ENCODE measurements at regions not wholly inside any gene's neighbourhood (a gene's known extent, or its start where the extent isn't known, plus 50 kb on each side); places are given as distances from the start of the nearest gene placed in this dataset.

DNA sequence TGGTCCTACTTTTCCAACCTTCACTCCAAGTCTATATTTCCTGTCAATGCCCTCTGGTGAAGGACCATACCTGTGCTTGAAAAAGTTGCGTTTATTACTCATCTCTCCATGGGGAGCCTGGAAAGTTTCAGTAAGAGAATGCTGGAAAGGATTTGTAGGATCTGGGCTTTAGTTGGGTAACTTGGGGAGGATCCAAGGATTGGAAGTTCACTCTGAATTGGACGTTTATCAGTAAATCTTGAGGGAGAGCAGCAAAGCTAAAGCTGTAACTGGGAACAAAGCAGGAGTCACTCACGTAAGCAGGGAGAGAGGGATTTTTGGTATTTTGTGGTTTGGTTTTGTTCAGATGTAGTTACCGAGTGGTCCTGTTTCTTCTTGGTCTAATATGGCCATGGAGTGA lies 51.4 kb upstream of the NPVF start:
- ChIA-PET CTCF (no interaction called here), POLR2A (ENCODE audit: unreplicated experiment) (no interaction called here)
- H3K4me2 ChIP-seq = no peak overlapping the region
- H2AFZ ChIP-seq = no peak overlapping the region
- no peaks in the 10 kb centered on the region for H3K79me2 ChIP-seq (ENCODE audit: low read depth)
- H3K27ac ChIP-seq = no peak overlapping the region
- intact Hi-C loops (cut with micrococcal nuclease; ENCODE audit: unreplicated experiment) = no loop called here
- no peaks in the 10 kb centered on the region for H3K36me3 ChIP-seq (ENCODE audit: low read depth)
- DNase-seq = no peak
- peaks cover 74% of the 10 kb centered on the region for H3K27me3 ChIP-seq (ENCODE audit: insufficient read depth, low read depth)
- no TSS peak for BruUV-seq (replicated peaks)
- no peaks in the 10 kb centered on the region for H4K20me1 ChIP-seq (ENCODE audit: insufficient read depth)
- TF ChIP-seq, protein P1, sequence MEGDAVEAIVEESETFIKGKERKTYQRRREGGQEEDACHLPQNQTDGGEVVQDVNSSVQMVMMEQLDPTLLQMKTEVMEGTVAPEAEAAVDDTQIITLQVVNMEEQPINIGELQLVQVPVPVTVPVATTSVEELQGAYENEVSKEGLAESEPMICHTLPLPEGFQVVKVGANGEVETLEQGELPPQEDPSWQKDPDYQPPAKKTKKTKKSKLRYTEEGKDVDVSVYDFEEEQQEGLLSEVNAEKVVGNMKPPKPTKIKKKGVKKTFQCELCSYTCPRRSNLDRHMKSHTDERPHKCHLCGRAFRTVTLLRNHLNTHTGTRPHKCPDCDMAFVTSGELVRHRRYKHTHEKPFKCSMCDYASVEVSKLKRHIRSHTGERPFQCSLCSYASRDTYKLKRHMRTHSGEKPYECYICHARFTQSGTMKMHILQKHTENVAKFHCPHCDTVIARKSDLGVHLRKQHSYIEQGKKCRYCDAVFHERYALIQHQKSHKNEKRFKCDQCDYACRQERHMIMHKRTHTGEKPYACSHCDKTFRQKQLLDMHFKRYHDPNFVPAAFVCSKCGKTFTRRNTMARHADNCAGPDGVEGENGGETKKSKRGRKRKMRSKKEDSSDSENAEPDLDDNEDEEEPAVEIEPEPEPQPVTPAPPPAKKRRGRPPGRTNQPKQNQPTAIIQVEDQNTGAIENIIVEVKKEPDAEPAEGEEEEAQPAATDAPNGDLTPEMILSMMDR (conservative IDR thresholded peaks at IDR 0.05) = no peak
- TF ChIP-seq EZH2 (IDR thresholded peaks at IDR 0.05; ENCODE audit: low read depth) = no peak
- no peaks in the 10 kb centered on the region for H3F3A ChIP-seq (ENCODE audit: insufficient read depth, low read depth)
- no peaks in the 10 kb centered on the region for H3K9me3 ChIP-seq (ENCODE audit: insufficient read depth, low read depth)
- no peaks in the 10 kb centered on the region; the same call in 1 of the 2 replicates for H3K9me2 ChIP-seq (ENCODE audit: insufficient read depth)
- no peaks in the 10 kb centered on the region for H3K4me1 ChIP-seq (replicated peaks; ENCODE audit: insufficient read depth)
- H3K4me3 ChIP-seq = no peak overlapping the region

DNA sequence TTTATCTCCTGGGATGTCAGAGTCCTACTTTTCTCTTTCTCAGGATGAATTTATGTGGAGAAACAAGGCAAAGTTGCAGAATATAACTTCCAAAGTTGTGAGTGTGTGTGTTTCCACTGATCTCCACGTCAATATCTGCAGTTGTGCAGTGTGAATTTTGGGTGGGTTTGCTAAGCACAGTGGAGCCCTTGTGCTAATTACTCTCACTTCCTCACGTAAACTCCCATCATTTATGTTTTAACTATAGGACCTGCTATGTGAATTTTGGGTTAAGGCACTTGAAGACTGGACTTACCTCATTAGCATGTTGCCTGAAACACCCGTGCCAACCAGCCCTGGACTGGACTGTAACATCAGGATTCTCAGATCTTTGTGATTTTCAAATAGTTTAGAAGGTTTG lies 51.9 kb upstream of the NPVF start:
- CTCF ChIA-PET = no interaction called here
- Histone ChIP-seq H3K4me1 (replicated peaks; ENCODE audit: insufficient read depth) (no peaks in the 10 kb centered on the region), H3K4me3 (no peak overlapping the region), H3K4me2 (no peak overlapping the region), H3K36me3 (ENCODE audit: low read depth) (no peaks in the 10 kb centered on the region), H3K27ac (no peak overlapping the region), H3K9me3 (ENCODE audit: insufficient read depth, low read depth) (no peaks in the 10 kb centered on the region), H3K9me2 (ENCODE audit: insufficient read depth) (no peaks in the 10 kb centered on the region; the same call in 1 of the 2 replicates), H4K20me1 (ENCODE audit: insufficient read depth) (no peaks in the 10 kb centered on the region), H3K79me2 (ENCODE audit: low read depth) (no peaks in the 10 kb centered on the region), H2AFZ (no peak overlapping the region), H3K27me3 (ENCODE audit: insufficient read depth, low read depth) (peaks cover 79% of the 10 kb centered on the region), H3F3A (ENCODE audit: insufficient read depth, low read depth) (no peaks in the 10 kb centered on the region)
- POLR2A ChIA-PET (ENCODE audit: unreplicated experiment) = no interaction called here
- DNase-seq = no peak
- intact Hi-C loops (cut with micrococcal nuclease; ENCODE audit: unreplicated experiment) = no loop called here
- TF ChIP-seq, protein P1 (conservative IDR thresholded peaks at IDR 0.05) = no peak
- no peak for TF ChIP-seq EZH2 (IDR thresholded peaks at IDR 0.05; ENCODE audit: low read depth)
- no TSS peak for BruUV-seq (replicated peaks)

DNA sequence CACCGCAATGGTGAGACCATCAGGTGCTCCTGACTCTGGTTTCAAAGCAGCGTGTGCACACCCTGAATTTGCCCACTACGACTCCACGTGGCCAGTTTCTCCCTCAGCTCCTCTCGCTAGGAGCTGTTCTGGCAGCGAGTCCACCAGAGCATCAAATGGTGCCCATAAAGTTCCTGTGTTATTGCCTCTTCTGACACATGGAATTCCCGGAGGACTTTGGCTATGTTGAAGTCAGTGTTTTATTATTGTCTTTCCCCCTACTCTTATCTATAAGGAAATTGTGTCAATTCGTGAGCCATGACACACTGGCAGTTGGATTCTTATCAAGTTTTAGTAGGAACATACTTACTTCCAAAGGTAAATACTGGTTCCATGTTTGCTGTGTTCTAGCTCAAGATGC lies 53.9 kb upstream of the NPVF start:
- CTCF ChIA-PET = no interaction called here
- Histone ChIP-seq H3K4me2 (no peak overlapping the region), H3K4me3 (no peak overlapping the region), H3K27ac (no peak overlapping the region), H3K9me3 (ENCODE audit: insufficient read depth, low read depth) (no peaks in the 10 kb centered on the region), H3K79me2 (ENCODE audit: low read depth) (no peaks in the 10 kb centered on the region), H3K4me1 (replicated peaks; ENCODE audit: insufficient read depth) (no peaks in the 10 kb centered on the region), H4K20me1 (ENCODE audit: insufficient read depth) (no peaks in the 10 kb centered on the region), H2AFZ (no peak overlapping the region), H3F3A (ENCODE audit: insufficient read depth, low read depth) (no peaks in the 10 kb centered on the region), H3K9me2 (ENCODE audit: insufficient read depth) (no peaks in the 10 kb centered on the region; the same call in 1 of the 2 replicates), H3K27me3 (ENCODE audit: insufficient read depth, low read depth) (peaks cover 82% of the 10 kb centered on the region), H3K36me3 (ENCODE audit: low read depth) (no peaks in the 10 kb centered on the region)
- POLR2A ChIA-PET (ENCODE audit: unreplicated experiment) = no interaction called here
- intact Hi-C loops (cut with micrococcal nuclease; ENCODE audit: unreplicated experiment) = no loop called here
- TF ChIP-seq EZH2 (IDR thresholded peaks at IDR 0.05; ENCODE audit: low read depth) = no peak
- TF ChIP-seq, protein P1 (conservative IDR thresholded peaks at IDR 0.05) = no peak
- BruUV-seq (replicated peaks) = no TSS peak
- no peak for DNase-seq
